Trophoblast cell (in vitro differentiated cells and primary cell): ENCODE measurements at regions not wholly inside any gene's neighbourhood (a gene's known extent, or its start where the extent isn't known, plus 50 kb on each side); places are given as distances from the start of the nearest gene placed in this dataset.

Experiments
- DNase-seq, 2 donors: peaks; one replicate each; pipeline ENCODE4 v3.0.0-alpha.2; 2016
- H2AFZ ChIP-seq: 2 replicates; pipeline ENCODE4 v1.6.1; 2013; ENCODE audit warnings: low read length, moderate library complexity, mild to moderate bottlenecking; ENCODE audit not compliant: insufficient read depth, poor library complexity
- H2AK5ac ChIP-seq: 2 replicates; pipeline ENCODE4 v1.6.1; 2013; ENCODE audit warnings: mild to moderate bottlenecking, low read length
- H2BK120ac ChIP-seq: 2 replicates; pipeline ENCODE4 v1.6.1; 2013; ENCODE audit warnings: low read length, mild to moderate bottlenecking, moderate library complexity; ENCODE audit not compliant: insufficient read depth, poor library complexity
- H2BK12ac ChIP-seq: 2 replicates; pipeline ENCODE4 v1.6.1; 2013; ENCODE audit warnings: mild to moderate bottlenecking, low read length, moderate library complexity
- H2BK5ac ChIP-seq: 2 replicates; pipeline ENCODE4 v1.6.1; 2013; ENCODE audit warnings: low read length, low read depth, moderate library complexity, mild to moderate bottlenecking; ENCODE audit not compliant: poor library complexity
- H3K14ac ChIP-seq: 2 replicates; pipeline ENCODE4 v1.6.1; 2013; ENCODE audit warnings: mild to moderate bottlenecking, low read length
- H3K18ac ChIP-seq: 2 replicates; pipeline ENCODE4 v1.6.1; 2013; ENCODE audit warnings: mild to moderate bottlenecking, low read length
- H3K23ac ChIP-seq: 2 replicates; pipeline ENCODE4 v1.6.1; 2013; ENCODE audit warnings: low read length
- H3K27ac ChIP-seq: 2 replicates; pipeline ENCODE4 v1.5.1; 2013; ENCODE audit warnings: low read depth, mild to moderate bottlenecking, inconsistent platforms, low read length, moderate library complexity
- H3K27me3 ChIP-seq: 2 replicates; pipeline ENCODE4 v1.6.1; 2013; ENCODE audit warnings: inconsistent platforms, mild to moderate bottlenecking, low read length, moderate library complexity; ENCODE audit not compliant: insufficient read depth
- H3K36me3 ChIP-seq, 2 experiments: 1 replicate in 1 of 2; 2 replicates in 1 of 2; pipeline ENCODE4 v1.6.1; 2013; ENCODE audit warnings: low read length in 2 of 2, mild to moderate bottlenecking in 2 of 2, moderate library complexity in 1 of 2; ENCODE audit not compliant: insufficient read depth in 2 of 2, control insufficient read depth in 1 of 2
- H3K4ac ChIP-seq: 2 replicates; pipeline ENCODE4 v1.6.1; 2013; ENCODE audit warnings: low read depth, mild to moderate bottlenecking, low read length, moderate library complexity
- H3K4me1 ChIP-seq, 2 experiments: 1 replicate in 1 of 2; 2 replicates in 1 of 2; pipeline ENCODE4 v1.6.1; 2013; ENCODE audit warnings: low read length in 2 of 2, mild to moderate bottlenecking in 2 of 2, moderate library complexity in 1 of 2; ENCODE audit not compliant: insufficient read depth in 2 of 2, control insufficient read depth in 1 of 2
- H3K4me2 ChIP-seq: 2 replicates; pipeline ENCODE4 v1.6.1; 2013; ENCODE audit warnings: inconsistent platforms, mild to moderate bottlenecking, low read length, moderate library complexity
- H3K4me3 ChIP-seq: 2 replicates; pipeline ENCODE4 v1.5.1; 2013; ENCODE audit warnings: mild to moderate bottlenecking, low read depth, low read length, inconsistent platforms
- H3K79me1 ChIP-seq: one replicate; pipeline ENCODE4 v1.6.1; 2013; ENCODE audit warnings: low read length
- H3K79me2 ChIP-seq: 2 replicates; pipeline ENCODE4 v1.6.1; 2013; ENCODE audit warnings: low read length, mild to moderate bottlenecking; ENCODE audit not compliant: control insufficient read depth, insufficient read depth, poor library complexity
- H3K9ac ChIP-seq: 2 replicates; pipeline ENCODE4 v1.6.1; 2013; ENCODE audit warnings: mild to moderate bottlenecking, low read length
- H3K9me3 ChIP-seq: 2 replicates; pipeline ENCODE4 v1.6.1; 2013; ENCODE audit warnings: low read depth, mild to moderate bottlenecking, control low read depth, inconsistent platforms, low read length; ENCODE audit not compliant: insufficient read depth
- H4K12ac ChIP-seq: 2 replicates; pipeline ENCODE4 v1.6.1; 2013; ENCODE audit warnings: low read depth, mild to moderate bottlenecking, low read length, moderate library complexity
- H4K8ac ChIP-seq: 2 replicates; pipeline ENCODE4 v1.6.1; 2013; ENCODE audit warnings: low read depth, mild to moderate bottlenecking, low read length, moderate library complexity
- H4K91ac ChIP-seq: one replicate; pipeline ENCODE4 v1.6.1; 2013; ENCODE audit warnings: low read depth, mild to moderate bottlenecking, low read length, moderate library complexity
- WGBS: extraction: QIAGEN DNeasy Blood & Tissue Kit; methylation state at CpG from one replicate; pipeline ENCODE4 v1.1.7; 2013; ENCODE audit warnings: missing lambda C conversion rate; ENCODE audit not compliant: insufficient read length, insufficient coverage; ENCODE audit errors: extremely low coverage; 5-methylcytosine and 5-hydroxymethylcytosine counted together

GRCh38 chr5:111942201-111942600, 185.2 kb upstream of the NREP start:
- Histone ChIP-seq H3K36me3 (no peaks in the 10 kb centered on the region), H2BK120ac (no peak overlapping the region), H3K4me2 (no peak overlapping the region), H3K14ac (no peak overlapping the region), H4K91ac (no peak overlapping the region), H4K12ac (no peak overlapping the region), H2BK12ac (no peak overlapping the region), H2BK5ac (no peak overlapping the region), H3K23ac (no peak overlapping the region), H3K9ac (no peak overlapping the region), H3K27ac (no peak overlapping the region), H3K9me3 (no peaks in the 10 kb centered on the region), H2AK5ac (no peak overlapping the region), H3K27me3 (no peaks in the 10 kb centered on the region), H2AFZ (no peak overlapping the region), H3K4me1 (no peaks in the 10 kb centered on the region), H3K79me1 (no peaks in the 10 kb centered on the region), H3K79me2 (no peaks in the 10 kb centered on the region), H3K4me3 (no peak overlapping the region), H4K8ac (no peak overlapping the region), H3K4ac (no peak overlapping the region), H3K18ac (no peak overlapping the region)
- no CpG with 5 or more reads among the region's 4 CpGs for WGBS
- DNase-seq = no peak

DNA sequence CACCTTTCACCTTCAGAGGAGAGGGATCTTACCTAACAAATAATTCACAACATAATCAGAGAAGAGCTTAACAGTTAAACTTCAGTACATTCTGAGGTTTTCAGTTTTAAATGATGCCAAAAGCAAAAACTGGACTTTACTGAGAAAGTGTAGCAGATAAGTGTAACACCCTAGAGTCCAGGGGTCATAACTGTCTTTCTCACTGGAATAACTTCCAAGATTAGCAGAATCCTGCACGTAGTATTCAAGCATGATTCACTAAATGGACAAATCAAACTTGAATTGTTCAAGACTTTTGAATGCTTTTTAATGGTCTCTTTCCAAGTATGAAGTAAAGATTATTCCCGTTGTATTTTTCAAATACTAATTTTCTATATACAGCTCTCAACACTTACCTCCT, 180.1 kb upstream of the NREP start:
- Histone ChIP-seq H3K27me3 (no peaks in the 10 kb centered on the region), H3K9me3 (no peaks in the 10 kb centered on the region), H4K8ac (no peak overlapping the region), H3K4me3 (no peak overlapping the region), H3K14ac (no peak overlapping the region), H2AK5ac (no peak overlapping the region), H3K36me3 (no peaks in the 10 kb centered on the region), H3K23ac (no peak overlapping the region), H3K4me1 (no peaks in the 10 kb centered on the region), H3K4ac (no peak overlapping the region), H2BK12ac (no peak overlapping the region), H3K27ac (no peak overlapping the region), H4K91ac (no peak overlapping the region), H2BK120ac (no peak overlapping the region), H3K4me2 (no peak overlapping the region), H2AFZ (no peak overlapping the region), H3K18ac (no peak overlapping the region), H2BK5ac (no peak overlapping the region), H3K79me1 (no peaks in the 10 kb centered on the region), H4K12ac (no peak overlapping the region), H3K79me2 (no peaks in the 10 kb centered on the region), H3K9ac (no peak overlapping the region)
- no CpG with 5 or more reads among the region's 2 CpGs for WGBS
- no peak for DNase-seq

DNA sequence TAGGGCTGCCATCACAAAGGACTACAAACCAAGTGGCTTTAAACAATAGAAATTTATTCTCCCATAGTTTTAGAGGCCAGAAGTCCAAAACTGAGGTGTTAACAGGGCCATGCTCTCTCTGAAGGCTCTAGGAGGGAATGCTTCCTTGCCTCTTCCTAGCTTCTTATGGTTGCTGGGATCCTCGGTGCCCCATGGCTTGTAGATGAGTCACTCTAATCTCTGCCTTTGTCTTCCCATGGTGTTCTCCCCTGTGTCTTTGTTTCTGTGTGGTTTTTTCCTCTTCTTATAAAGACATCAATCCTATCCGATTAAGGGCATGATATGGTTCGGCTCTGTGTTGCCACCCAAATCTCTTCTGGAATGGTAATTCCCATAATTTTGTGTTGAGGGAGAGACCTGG, 178.8 kb upstream of the NREP start:
- Histone ChIP-seq H2BK12ac (no peak overlapping the region), H2AFZ (no peak overlapping the region), H2BK120ac (no peak overlapping the region), H3K4me1 (no peaks in the 10 kb centered on the region), H3K9ac (no peak overlapping the region), H3K36me3 (no peaks in the 10 kb centered on the region), H2AK5ac (no peak overlapping the region), H3K79me2 (no peaks in the 10 kb centered on the region), H3K18ac (no peak overlapping the region), H3K4me3 (no peak overlapping the region), H3K27me3 (no peaks in the 10 kb centered on the region), H2BK5ac (no peak overlapping the region), H4K91ac (no peak overlapping the region), H3K23ac (no peak overlapping the region), H3K79me1 (no peaks in the 10 kb centered on the region), H4K12ac (no peak overlapping the region), H4K8ac (no peak overlapping the region), H3K27ac (no peak overlapping the region), H3K4ac (no peak overlapping the region), H3K14ac (no peak overlapping the region), H3K9me3 (peaks cover 2% of the 10 kb centered on the region), H3K4me2 (no peak overlapping the region)
- no peak for DNase-seq
- no CpG with 5 or more reads among the region's 3 CpGs for WGBS

DNA sequence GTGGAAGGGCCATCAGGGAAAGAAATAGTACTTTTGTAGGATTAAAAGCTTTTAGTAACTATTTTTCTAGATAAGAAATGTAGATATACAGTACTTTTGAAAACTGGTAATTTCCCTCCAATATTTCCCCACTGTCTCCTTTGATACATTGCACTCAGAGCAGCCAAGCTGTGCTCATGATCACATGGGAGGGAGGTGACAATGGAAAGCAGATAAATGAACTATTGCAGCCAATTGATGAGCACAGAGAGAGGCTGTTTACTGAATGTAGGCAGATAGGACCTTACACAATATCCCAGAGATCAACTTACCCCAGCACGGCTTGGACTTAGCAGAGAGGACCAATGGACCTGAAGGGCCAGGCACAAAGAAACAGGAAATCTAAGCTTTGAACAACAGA, 178.0 kb upstream of the NREP start:
- no peak overlapping the region for H4K12ac ChIP-seq
- H4K91ac ChIP-seq = no peak overlapping the region
- no peak overlapping the region for H3K4me2 ChIP-seq
- no peaks in the 10 kb centered on the region for H3K27me3 ChIP-seq
- H3K4me3 ChIP-seq = no peak overlapping the region
- WGBS = no CpG with 5 or more reads among the region's 1 CpG
- no peaks in the 10 kb centered on the region for H3K4me1 ChIP-seq
- H3K79me1 ChIP-seq = no peaks in the 10 kb centered on the region
- no peak overlapping the region for H2AK5ac ChIP-seq
- no peaks in the 10 kb centered on the region for H3K36me3 ChIP-seq
- no peak overlapping the region for H3K27ac ChIP-seq
- H2BK5ac ChIP-seq = no peak overlapping the region
- H3K14ac ChIP-seq = no peak overlapping the region
- H2AFZ ChIP-seq = no peak overlapping the region
- no peak overlapping the region for H2BK12ac ChIP-seq
- no peak overlapping the region for H3K23ac ChIP-seq
- DNase-seq = no peak
- H2BK120ac ChIP-seq = no peak overlapping the region
- H3K4ac ChIP-seq = no peak overlapping the region
- H3K18ac ChIP-seq = no peak overlapping the region
- peak overlapping the region; percentile 39 for H3K9ac ChIP-seq
- no peaks in the 10 kb centered on the region for H3K79me2 ChIP-seq
- H3K9me3 ChIP-seq = peaks cover 2% of the 10 kb centered on the region
- H4K8ac ChIP-seq = no peak overlapping the region
